ENCODE measurements at regions not wholly inside any gene's neighbourhood (a gene's known extent, or its start where the extent isn't known, plus 50 kb on each side); places are given as distances from the start of the nearest gene placed in this dataset.

GRCh38 chr7:121570365-121570764 is 174.3 kb upstream of the FAM3C start:
- DNase-seq (ENCODE audit: low spot score) = no peak
- no peak for TF ChIP-seq CTCF (IDR thresholded peaks at IDR 0.05; ENCODE audit: extremely low read depth, missing control alignments)

GRCh38 chr7:121563177-121563576 is 167.1 kb upstream of the FAM3C start:
- no peak for DNase-seq (ENCODE audit: low spot score)
- TF ChIP-seq CTCF (IDR thresholded peaks at IDR 0.05; ENCODE audit: extremely low read depth, missing control alignments) = no peak

GRCh38 chr7:121562259-121562658 is 166.2 kb upstream of the FAM3C start:
- DNase-seq (ENCODE audit: low spot score) = no peak
- no peak for TF ChIP-seq CTCF (IDR thresholded peaks at IDR 0.05; ENCODE audit: extremely low read depth, missing control alignments)

DNA sequence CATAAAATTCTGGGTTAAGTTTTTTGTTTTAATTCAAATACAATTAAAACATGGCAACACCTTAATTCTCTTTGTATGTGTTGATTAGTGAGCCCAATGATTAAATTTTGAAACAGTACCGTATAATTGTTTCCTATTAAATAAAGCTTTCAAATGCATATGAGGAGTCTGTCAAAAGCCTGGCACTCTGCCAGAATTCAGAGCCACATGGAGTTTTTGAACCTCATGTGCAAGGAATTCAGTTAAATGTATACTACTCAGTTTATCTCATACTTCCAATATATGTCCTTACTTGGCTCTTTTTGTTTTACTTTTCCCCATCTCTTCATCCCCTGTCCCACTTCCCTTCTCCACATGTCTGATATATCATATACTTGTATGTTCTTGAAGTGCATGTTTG is 165.6 kb upstream of the FAM3C start:
- TF ChIP-seq CTCF (IDR thresholded peaks at IDR 0.05; ENCODE audit: extremely low read depth, missing control alignments) = no peak
- DNase-seq (ENCODE audit: low spot score) = no peak

DNA sequence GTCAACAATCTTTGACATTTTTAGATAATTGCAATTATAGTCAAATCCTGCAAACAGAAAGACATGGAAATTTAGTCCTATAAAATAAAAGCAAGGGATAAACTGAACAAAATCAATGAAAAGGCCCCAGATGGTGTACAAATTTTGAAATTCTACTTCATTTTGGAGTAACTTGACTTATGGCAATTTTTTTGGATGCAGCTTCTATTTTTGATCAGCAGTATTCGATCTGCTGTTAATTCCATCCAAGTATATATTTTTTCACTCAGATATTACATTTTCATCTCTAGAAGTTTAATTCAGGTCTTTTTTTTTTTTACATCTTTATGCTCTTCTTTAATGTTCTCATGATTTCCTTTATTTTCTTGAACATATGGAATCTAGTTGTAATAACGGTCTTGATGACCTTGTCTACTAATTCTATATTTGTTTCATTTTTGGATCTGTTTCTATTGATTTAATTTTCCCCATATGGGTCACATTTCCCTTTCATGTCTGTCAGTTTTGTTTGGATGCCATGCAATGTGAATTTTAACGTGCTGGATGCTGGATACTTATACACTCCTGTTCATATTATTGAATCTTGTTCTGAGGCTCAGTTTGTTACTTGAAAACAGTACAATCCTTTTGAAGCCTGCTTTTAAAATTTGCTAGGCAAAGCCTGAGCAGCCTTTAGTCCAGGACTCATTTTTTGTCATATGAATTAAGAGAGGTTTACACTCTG is 164.3 kb upstream of the FAM3C start:
- DNase-seq (ENCODE audit: low spot score) = no peak
- TF ChIP-seq CTCF (IDR thresholded peaks at IDR 0.05; ENCODE audit: extremely low read depth, missing control alignments) = no peak

DNA sequence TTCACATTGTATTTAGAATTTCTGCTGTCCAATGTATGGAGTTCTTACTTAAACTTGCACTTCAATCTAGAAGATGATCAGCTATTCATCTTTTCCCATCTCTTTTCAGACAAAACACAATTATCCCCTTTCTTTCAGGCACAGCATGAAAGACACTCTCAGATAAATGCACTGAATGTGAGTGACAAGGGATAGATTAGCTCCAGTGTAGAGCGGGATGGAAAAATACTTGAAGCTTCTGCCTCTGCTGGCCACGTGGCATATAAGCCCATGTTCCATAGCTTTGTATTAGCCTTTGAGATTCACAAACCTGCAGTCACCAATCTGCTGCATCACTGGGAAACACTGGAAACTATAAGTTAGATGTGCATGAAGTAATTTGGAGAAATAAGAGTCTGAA is 162.2 kb upstream of the FAM3C start:
- no peak for DNase-seq (ENCODE audit: low spot score)
- no peak for TF ChIP-seq CTCF (IDR thresholded peaks at IDR 0.05; ENCODE audit: extremely low read depth, missing control alignments)

- TF ChIP-seq CTCF (IDR thresholded peaks at IDR 0.05; ENCODE audit: extremely low read depth, missing control alignments) = no peak
- no peak for DNase-seq (ENCODE audit: low spot score)
These were observed 161.2 kb upstream of the FAM3C start for GRCh38 chr7:121557034-121557892.

Data from GM20000 (cell line).